ENCODE measurements at regions not wholly inside any gene's neighbourhood (a gene's known extent, or its start where the extent isn't known, plus 50 kb on each side); places are given as distances from the start of the nearest gene placed in this dataset.

DNA sequence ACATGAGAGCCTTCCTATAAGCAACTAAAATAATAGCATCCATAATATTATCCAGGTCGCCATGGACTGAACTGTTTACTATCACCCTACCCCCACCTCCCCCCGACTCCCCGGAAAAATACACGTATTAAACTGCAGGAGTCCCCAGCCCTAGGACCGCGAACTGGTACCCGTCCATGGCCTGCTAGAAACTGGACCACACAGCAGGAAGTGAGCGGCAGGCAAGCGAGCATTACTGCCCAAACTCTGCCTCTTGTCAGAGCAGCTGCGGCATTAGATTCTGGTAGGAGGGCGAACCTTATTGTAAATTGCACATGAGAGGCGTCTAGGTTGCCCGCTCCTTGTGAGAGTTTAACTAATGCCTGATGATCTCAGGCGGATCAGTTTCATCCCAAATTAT is 405.8 kb upstream of the ADGRL3 start:
- TF ChIP-seq TAF1 (IDR thresholded peaks at IDR 0.05; ENCODE audit: low read depth) (no peak), NFIC (IDR thresholded peaks at IDR 0.05) (no peak), YY1 (IDR thresholded peaks at IDR 0.05; ENCODE audit: low read depth) (no peak), EP300 (IDR thresholded peaks at IDR 0.05; ENCODE audit: borderline replicate concordance) (no peak), TCF12 (IDR thresholded peaks at IDR 0.05; ENCODE audit: low read depth) (no peak), RAD21 (IDR thresholded peaks at IDR 0.05; ENCODE audit: low read depth) (no peak), FOXM1 (IDR thresholded peaks at IDR 0.05; ENCODE audit: borderline replicate concordance, low read depth) (no peak), CREB1 (IDR thresholded peaks at IDR 0.05; ENCODE audit: low read depth) (no peak)
- TF ChIP-seq, protein P1, sequence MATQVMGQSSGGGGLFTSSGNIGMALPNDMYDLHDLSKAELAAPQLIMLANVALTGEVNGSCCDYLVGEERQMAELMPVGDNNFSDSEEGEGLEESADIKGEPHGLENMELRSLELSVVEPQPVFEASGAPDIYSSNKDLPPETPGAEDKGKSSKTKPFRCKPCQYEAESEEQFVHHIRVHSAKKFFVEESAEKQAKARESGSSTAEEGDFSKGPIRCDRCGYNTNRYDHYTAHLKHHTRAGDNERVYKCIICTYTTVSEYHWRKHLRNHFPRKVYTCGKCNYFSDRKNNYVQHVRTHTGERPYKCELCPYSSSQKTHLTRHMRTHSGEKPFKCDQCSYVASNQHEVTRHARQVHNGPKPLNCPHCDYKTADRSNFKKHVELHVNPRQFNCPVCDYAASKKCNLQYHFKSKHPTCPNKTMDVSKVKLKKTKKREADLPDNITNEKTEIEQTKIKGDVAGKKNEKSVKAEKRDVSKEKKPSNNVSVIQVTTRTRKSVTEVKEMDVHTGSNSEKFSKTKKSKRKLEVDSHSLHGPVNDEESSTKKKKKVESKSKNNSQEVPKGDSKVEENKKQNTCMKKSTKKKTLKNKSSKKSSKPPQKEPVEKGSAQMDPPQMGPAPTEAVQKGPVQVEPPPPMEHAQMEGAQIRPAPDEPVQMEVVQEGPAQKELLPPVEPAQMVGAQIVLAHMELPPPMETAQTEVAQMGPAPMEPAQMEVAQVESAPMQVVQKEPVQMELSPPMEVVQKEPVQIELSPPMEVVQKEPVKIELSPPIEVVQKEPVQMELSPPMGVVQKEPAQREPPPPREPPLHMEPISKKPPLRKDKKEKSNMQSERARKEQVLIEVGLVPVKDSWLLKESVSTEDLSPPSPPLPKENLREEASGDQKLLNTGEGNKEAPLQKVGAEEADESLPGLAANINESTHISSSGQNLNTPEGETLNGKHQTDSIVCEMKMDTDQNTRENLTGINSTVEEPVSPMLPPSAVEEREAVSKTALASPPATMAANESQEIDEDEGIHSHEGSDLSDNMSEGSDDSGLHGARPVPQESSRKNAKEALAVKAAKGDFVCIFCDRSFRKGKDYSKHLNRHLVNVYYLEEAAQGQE (IDR thresholded peaks at IDR 0.05; ENCODE audit: low read depth): no peak

Measured in Ishikawa (cell line).